A673 (cell line): ENCODE measurements at regions not wholly inside any gene's neighbourhood (a gene's known extent, or its start where the extent isn't known, plus 50 kb on each side); places are given as distances from the start of the nearest gene placed in this dataset.

Experiments used
- EZH2 ChIP-seq: fragments of 200-600 bp; sonication (generic); IDR thresholded peaks from 2 replicates; pipeline ENCODE4 v1.6.1; 2017; ENCODE audit warnings: borderline replicate concordance, low read depth, mild to moderate bottlenecking, mixed read lengths, antibody characterized with exemption, low read length; ENCODE audit not compliant: poor library complexity, severe bottlenecking
- TF ChIP-seq, protein P1 (sequence below): fragments of 300-800, 200-600 bp; sonication (generic); conservative IDR thresholded peaks from 2 replicates; pipeline ENCODE4 v1.5.1; 2017; ENCODE audit warnings: low read depth, mild to moderate bottlenecking, antibody characterized with exemption, low read length, moderate library complexity, mixed read lengths

GRCh38 chr18:10081492-10081891, 167.7 kb downstream of the VAPA start:
- TF ChIP-seq, protein P1, sequence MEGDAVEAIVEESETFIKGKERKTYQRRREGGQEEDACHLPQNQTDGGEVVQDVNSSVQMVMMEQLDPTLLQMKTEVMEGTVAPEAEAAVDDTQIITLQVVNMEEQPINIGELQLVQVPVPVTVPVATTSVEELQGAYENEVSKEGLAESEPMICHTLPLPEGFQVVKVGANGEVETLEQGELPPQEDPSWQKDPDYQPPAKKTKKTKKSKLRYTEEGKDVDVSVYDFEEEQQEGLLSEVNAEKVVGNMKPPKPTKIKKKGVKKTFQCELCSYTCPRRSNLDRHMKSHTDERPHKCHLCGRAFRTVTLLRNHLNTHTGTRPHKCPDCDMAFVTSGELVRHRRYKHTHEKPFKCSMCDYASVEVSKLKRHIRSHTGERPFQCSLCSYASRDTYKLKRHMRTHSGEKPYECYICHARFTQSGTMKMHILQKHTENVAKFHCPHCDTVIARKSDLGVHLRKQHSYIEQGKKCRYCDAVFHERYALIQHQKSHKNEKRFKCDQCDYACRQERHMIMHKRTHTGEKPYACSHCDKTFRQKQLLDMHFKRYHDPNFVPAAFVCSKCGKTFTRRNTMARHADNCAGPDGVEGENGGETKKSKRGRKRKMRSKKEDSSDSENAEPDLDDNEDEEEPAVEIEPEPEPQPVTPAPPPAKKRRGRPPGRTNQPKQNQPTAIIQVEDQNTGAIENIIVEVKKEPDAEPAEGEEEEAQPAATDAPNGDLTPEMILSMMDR: no peak
- TF ChIP-seq EZH2: no peak
